WTC11 (cell line): ENCODE measurements at regions not wholly inside any gene's neighbourhood (a gene's known extent, or its start where the extent isn't known, plus 50 kb on each side); places are given as distances from the start of the nearest gene placed in this dataset.
"Not testable (repeated sequence)": the region's sequence is repeated elsewhere in the genome, so short reads cannot be mapped to it uniquely, and the experiment has no call there.

Source experiments
- ELF4 ChIP-seq: sonication (generic); formaldehyde crosslinking; IDR thresholded peaks from 2 replicates; pipeline ENCODE4 v1.8.1; 2022; ENCODE audit warnings: low read depth, mild to moderate bottlenecking, moderate library complexity, missing genetic modification reagents
- FOXJ3 ChIP-seq: sonication (generic); formaldehyde crosslinking; IDR thresholded peaks from 2 replicates; pipeline ENCODE4 v1.9.0; 2021; ENCODE audit warnings: missing genetic modification reagents, mild to moderate bottlenecking, borderline replicate concordance
- GRHL2 ChIP-seq: fragments of 250-450 bp; sonication (Bioruptor Pico); IDR thresholded peaks from 2 replicates; pipeline ENCODE4 v1.8.0; 2022; ENCODE audit warnings: mild to moderate bottlenecking, moderate library complexity; ENCODE audit not compliant: insufficient replicate concordance, severe bottlenecking
- IRF2 ChIP-seq: sonication (generic); formaldehyde crosslinking; IDR thresholded peaks from 2 replicates; pipeline ENCODE4 v1.8.0; 2022; ENCODE audit warnings: low read depth, missing genetic modification reagents, borderline replicate concordance
- MAX ChIP-seq: sonication (generic); formaldehyde crosslinking; IDR thresholded peaks from 2 replicates; pipeline ENCODE4 v1.8.0; 2022; ENCODE audit warnings: mild to moderate bottlenecking, missing genetic modification reagents
- MYBL2 ChIP-seq: sonication (generic); formaldehyde crosslinking; IDR thresholded peaks from 2 replicates; pipeline ENCODE4 v1.8.1; 2023; ENCODE audit warnings: mild to moderate bottlenecking, moderate library complexity, missing genetic modification reagents
- PREB ChIP-seq: sonication (generic); formaldehyde crosslinking; IDR thresholded peaks from 2 replicates; pipeline ENCODE4 v1.8.1; 2022; ENCODE audit warnings: mild to moderate bottlenecking, missing genetic modification reagents, moderate library complexity, borderline replicate concordance
- TCF7 ChIP-seq: sonication (generic); formaldehyde crosslinking; IDR thresholded peaks from 2 replicates; pipeline ENCODE4 v1.8.0; 2022; ENCODE audit warnings: mild to moderate bottlenecking, low read depth, missing genetic modification reagents, moderate library complexity
- TF ChIP-seq, protein P1 (sequence below): sonication (generic); formaldehyde crosslinking; IDR thresholded peaks from 2 replicates; pipeline ENCODE4 v1.8.1; 2023; ENCODE audit warnings: mild to moderate bottlenecking, missing genetic modification reagents, borderline replicate concordance
- TF ChIP-seq, protein P2 (sequence below): fragments of 200-600 bp; IDR thresholded peaks from 2 replicates; pipeline ENCODE4 v1.8.0; 2022; ENCODE audit warnings: antibody characterized with exemption
- TF ChIP-seq, protein P3 (sequence below): sonication (generic); formaldehyde crosslinking; IDR thresholded peaks from 2 replicates; pipeline ENCODE4 v1.8.0; 2022; ENCODE audit warnings: mild to moderate bottlenecking, missing genetic modification reagents
- TF ChIP-seq, protein P4 (sequence below): fragments of 250-450 bp; sonication (Bioruptor Pico); IDR thresholded peaks from 2 replicates; pipeline ENCODE4 v1.9.0; 2021; ENCODE audit warnings: mild to moderate bottlenecking

DNA sequence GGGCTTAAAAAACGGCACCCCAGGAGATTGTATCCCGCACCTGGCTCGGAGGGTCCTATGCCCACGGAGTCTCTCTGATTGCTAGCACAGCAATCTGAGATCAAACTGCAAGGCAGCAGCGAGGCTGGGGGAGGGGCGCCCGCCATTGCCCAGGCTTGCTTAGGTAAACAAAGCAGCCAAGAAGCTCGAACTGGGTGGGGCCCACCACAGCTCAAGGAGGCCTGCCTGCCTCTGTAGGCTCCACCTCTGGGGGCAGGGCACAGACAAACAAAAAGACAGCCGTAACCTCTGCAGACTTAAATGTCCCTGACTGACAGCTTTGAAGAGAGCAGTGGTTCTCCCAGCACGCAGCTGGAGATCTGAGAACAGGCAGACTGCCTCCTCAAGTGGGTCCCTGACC is 601.5 kb upstream of the TBX3 start:
- not testable (repeated sequence) for TF ChIP-seq GRHL2 (CRISPR knock-in tag); FOXJ3 (CRISPR knock-in tag); TCF7 (CRISPR knock-in tag); IRF2 (CRISPR knock-in tag); PREB; MYBL2 (CRISPR knock-in tag); ELF4 (CRISPR knock-in tag); MAX (CRISPR knock-in tag)
- TF ChIP-seq, protein P1, sequence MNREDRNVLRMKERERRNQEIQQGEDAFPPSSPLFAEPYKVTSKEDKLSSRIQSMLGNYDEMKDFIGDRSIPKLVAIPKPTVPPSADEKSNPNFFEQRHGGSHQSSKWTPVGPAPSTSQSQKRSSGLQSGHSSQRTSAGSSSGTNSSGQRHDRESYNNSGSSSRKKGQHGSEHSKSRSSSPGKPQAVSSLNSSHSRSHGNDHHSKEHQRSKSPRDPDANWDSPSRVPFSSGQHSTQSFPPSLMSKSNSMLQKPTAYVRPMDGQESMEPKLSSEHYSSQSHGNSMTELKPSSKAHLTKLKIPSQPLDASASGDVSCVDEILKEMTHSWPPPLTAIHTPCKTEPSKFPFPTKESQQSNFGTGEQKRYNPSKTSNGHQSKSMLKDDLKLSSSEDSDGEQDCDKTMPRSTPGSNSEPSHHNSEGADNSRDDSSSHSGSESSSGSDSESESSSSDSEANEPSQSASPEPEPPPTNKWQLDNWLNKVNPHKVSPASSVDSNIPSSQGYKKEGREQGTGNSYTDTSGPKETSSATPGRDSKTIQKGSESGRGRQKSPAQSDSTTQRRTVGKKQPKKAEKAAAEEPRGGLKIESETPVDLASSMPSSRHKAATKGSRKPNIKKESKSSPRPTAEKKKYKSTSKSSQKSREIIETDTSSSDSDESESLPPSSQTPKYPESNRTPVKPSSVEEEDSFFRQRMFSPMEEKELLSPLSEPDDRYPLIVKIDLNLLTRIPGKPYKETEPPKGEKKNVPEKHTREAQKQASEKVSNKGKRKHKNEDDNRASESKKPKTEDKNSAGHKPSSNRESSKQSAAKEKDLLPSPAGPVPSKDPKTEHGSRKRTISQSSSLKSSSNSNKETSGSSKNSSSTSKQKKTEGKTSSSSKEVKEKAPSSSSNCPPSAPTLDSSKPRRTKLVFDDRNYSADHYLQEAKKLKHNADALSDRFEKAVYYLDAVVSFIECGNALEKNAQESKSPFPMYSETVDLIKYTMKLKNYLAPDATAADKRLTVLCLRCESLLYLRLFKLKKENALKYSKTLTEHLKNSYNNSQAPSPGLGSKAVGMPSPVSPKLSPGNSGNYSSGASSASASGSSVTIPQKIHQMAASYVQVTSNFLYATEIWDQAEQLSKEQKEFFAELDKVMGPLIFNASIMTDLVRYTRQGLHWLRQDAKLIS: not testable (repeated sequence)
- TF ChIP-seq, protein P2, sequence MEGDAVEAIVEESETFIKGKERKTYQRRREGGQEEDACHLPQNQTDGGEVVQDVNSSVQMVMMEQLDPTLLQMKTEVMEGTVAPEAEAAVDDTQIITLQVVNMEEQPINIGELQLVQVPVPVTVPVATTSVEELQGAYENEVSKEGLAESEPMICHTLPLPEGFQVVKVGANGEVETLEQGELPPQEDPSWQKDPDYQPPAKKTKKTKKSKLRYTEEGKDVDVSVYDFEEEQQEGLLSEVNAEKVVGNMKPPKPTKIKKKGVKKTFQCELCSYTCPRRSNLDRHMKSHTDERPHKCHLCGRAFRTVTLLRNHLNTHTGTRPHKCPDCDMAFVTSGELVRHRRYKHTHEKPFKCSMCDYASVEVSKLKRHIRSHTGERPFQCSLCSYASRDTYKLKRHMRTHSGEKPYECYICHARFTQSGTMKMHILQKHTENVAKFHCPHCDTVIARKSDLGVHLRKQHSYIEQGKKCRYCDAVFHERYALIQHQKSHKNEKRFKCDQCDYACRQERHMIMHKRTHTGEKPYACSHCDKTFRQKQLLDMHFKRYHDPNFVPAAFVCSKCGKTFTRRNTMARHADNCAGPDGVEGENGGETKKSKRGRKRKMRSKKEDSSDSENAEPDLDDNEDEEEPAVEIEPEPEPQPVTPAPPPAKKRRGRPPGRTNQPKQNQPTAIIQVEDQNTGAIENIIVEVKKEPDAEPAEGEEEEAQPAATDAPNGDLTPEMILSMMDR: not testable (repeated sequence)
- TF ChIP-seq, protein P3, sequence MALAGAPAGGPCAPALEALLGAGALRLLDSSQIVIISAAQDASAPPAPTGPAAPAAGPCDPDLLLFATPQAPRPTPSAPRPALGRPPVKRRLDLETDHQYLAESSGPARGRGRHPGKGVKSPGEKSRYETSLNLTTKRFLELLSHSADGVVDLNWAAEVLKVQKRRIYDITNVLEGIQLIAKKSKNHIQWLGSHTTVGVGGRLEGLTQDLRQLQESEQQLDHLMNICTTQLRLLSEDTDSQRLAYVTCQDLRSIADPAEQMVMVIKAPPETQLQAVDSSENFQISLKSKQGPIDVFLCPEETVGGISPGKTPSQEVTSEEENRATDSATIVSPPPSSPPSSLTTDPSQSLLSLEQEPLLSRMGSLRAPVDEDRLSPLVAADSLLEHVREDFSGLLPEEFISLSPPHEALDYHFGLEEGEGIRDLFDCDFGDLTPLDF (CRISPR knock-in tag): not testable (repeated sequence)
- TF ChIP-seq, protein P4, sequence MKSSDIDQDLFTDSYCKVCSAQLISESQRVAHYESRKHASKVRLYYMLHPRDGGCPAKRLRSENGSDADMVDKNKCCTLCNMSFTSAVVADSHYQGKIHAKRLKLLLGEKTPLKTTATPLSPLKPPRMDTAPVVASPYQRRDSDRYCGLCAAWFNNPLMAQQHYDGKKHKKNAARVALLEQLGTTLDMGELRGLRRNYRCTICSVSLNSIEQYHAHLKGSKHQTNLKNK: not testable (repeated sequence)
